ENCODE measurements at regions not wholly inside any gene's neighbourhood (a gene's known extent, or its start where the extent isn't known, plus 50 kb on each side); places are given as distances from the start of the nearest gene placed in this dataset.

- TF ChIP-seq, protein P1, sequence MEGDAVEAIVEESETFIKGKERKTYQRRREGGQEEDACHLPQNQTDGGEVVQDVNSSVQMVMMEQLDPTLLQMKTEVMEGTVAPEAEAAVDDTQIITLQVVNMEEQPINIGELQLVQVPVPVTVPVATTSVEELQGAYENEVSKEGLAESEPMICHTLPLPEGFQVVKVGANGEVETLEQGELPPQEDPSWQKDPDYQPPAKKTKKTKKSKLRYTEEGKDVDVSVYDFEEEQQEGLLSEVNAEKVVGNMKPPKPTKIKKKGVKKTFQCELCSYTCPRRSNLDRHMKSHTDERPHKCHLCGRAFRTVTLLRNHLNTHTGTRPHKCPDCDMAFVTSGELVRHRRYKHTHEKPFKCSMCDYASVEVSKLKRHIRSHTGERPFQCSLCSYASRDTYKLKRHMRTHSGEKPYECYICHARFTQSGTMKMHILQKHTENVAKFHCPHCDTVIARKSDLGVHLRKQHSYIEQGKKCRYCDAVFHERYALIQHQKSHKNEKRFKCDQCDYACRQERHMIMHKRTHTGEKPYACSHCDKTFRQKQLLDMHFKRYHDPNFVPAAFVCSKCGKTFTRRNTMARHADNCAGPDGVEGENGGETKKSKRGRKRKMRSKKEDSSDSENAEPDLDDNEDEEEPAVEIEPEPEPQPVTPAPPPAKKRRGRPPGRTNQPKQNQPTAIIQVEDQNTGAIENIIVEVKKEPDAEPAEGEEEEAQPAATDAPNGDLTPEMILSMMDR (IDR thresholded peaks at IDR 0.05) = no peak
- TF ChIP-seq EZH2 (IDR thresholded peaks at IDR 0.05; ENCODE audit: borderline replicate concordance, insufficient read depth, low read depth, low read length, poor library complexity, severe bottlenecking) = no peak
These were observed 384.9 kb upstream of the PFKP start for GRCh38 chr10:2682491-2682890.

Data from B cell (primary cell).